ENCODE measurements at regions not wholly inside any gene's neighbourhood (a gene's known extent, or its start where the extent isn't known, plus 50 kb on each side); places are given as distances from the start of the nearest gene placed in this dataset.

GRCh38 chr16:48913384-48913783 lies 303.4 kb upstream of the N4BP1 start:
- no peak overlapping the region for H3K4me3 ChIP-seq
- DNase-seq: no peak
- WGBS, 4 donors: 73 to 83% (median 80%) methylated on average over 4 of the region's 4 CpGs
- H3K36me3 ChIP-seq: no peaks in the 10 kb centered on the region
- intact Hi-C loops (cut with DNase I): loop anchor here in 6 of 10 donors (5.0 to 10.0 kb wide), 6 partner anchors 269 to 439 kb away; partner anchors contain the start of gene CBLN1 (in 1 of the 6)
- no peaks in the 10 kb centered on the region for H3K9me3 ChIP-seq
- no peak for ATAC-seq
- H3K4me1 ChIP-seq: no peaks in the 10 kb centered on the region
- TF ChIP-seq POLR2A (IDR thresholded peaks at IDR 0.05): no peak
- TF ChIP-seq, protein P1, sequence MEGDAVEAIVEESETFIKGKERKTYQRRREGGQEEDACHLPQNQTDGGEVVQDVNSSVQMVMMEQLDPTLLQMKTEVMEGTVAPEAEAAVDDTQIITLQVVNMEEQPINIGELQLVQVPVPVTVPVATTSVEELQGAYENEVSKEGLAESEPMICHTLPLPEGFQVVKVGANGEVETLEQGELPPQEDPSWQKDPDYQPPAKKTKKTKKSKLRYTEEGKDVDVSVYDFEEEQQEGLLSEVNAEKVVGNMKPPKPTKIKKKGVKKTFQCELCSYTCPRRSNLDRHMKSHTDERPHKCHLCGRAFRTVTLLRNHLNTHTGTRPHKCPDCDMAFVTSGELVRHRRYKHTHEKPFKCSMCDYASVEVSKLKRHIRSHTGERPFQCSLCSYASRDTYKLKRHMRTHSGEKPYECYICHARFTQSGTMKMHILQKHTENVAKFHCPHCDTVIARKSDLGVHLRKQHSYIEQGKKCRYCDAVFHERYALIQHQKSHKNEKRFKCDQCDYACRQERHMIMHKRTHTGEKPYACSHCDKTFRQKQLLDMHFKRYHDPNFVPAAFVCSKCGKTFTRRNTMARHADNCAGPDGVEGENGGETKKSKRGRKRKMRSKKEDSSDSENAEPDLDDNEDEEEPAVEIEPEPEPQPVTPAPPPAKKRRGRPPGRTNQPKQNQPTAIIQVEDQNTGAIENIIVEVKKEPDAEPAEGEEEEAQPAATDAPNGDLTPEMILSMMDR (IDR thresholded peaks at IDR 0.05): no peak
- H3K27me3 ChIP-seq: peaks cover 0 to 7% (median 0%) of the 10 kb centered on the region in 9 donors
- H3K27ac ChIP-seq: no peak overlapping the region

GRCh38 chr16:48912360-48912759 lies 302.4 kb upstream of the N4BP1 start:
- no peak overlapping the region for H3K4me3 ChIP-seq
- no peak overlapping the region for H3K27ac ChIP-seq
- peaks cover 0 to 7% (median 0%) of the 10 kb centered on the region in 9 donors for H3K27me3 ChIP-seq
- DNase-seq: no peak
- no peaks in the 10 kb centered on the region for H3K4me1 ChIP-seq
- no peaks in the 10 kb centered on the region for H3K9me3 ChIP-seq
- WGBS, 4 donors: 41 to 60% (median 48%) methylated on average over 3 of the region's 3 CpGs
- no peaks in the 10 kb centered on the region for H3K36me3 ChIP-seq
- peak in 1 of 4 donors; percentile 24 for ATAC-seq
- intact Hi-C loops (cut with DNase I): loop anchor here in 6 of 10 donors (5.0 to 10.0 kb wide), 6 partner anchors 270 to 440 kb away; partner anchors contain the start of gene CBLN1 (in 1 of the 6)
- TF ChIP-seq, protein P1 (IDR thresholded peaks at IDR 0.05): no peak
- no peak for TF ChIP-seq POLR2A (IDR thresholded peaks at IDR 0.05)

GRCh38 chr16:48911700-48912099 lies 301.7 kb upstream of the N4BP1 start:
- no peak overlapping the region for H3K27ac ChIP-seq
- no peaks in the 10 kb centered on the region for H3K9me3 ChIP-seq
- TF ChIP-seq, protein P1 (IDR thresholded peaks at IDR 0.05): peak in 7 of 12 donors; percentile 19 to 40 (median 31)
- TF ChIP-seq POLR2A (IDR thresholded peaks at IDR 0.05): no peak
- peaks cover 0 to 11% (median 0%) of the 10 kb centered on the region in 9 donors for H3K27me3 ChIP-seq
- 41 to 58% (median 45%) methylated on average over 5 of the region's 5 CpGs for WGBS, 4 donors
- intact Hi-C loops (cut with DNase I): loop anchor here in 6 of 10 donors (2.0 to 10.0 kb wide), 7 partner anchors 271 to 441 kb away; partner anchors contain the start of gene CBLN1 (in 1 of the 6)
- DNase-seq (no peak), ATAC-seq (no peak)
- no peak overlapping the region for H3K4me3 ChIP-seq
- H3K4me1 ChIP-seq: no peaks in the 10 kb centered on the region
- no peaks in the 10 kb centered on the region for H3K36me3 ChIP-seq

GRCh38 chr16:48910214-48910613 lies 300.2 kb upstream of the N4BP1 start:
- intact Hi-C loops (cut with DNase I): loop anchor here in 6 of 10 donors (2.0 to 10.0 kb wide), 7 partner anchors 272 to 442 kb away; partner anchors contain the start of gene CBLN1 (in 1 of the 6)

More at GRCh38 chr16:48910214-48910613, 300.2 kb upstream of the N4BP1 start:
- Histone ChIP-seq H3K4me1 (no peaks in the 10 kb centered on the region), H3K4me3 (no peak overlapping the region), H3K9me3 (no peaks in the 10 kb centered on the region), H3K27ac (no peak overlapping the region), H3K36me3 (no peaks in the 10 kb centered on the region), H3K27me3 (peaks cover 0 to 13% (median 0%) of the 10 kb centered on the region in 9 donors)
- DNase-seq (no peak), ATAC-seq (no peak)
- TF ChIP-seq, protein P1 (IDR thresholded peaks at IDR 0.05): no peak
- TF ChIP-seq POLR2A (IDR thresholded peaks at IDR 0.05): no peak
- 76 to 93% (median 87%) methylated on average over 3 of the region's 3 CpGs for WGBS, 4 donors
